K562 (cell line): ENCODE measurements at regions not wholly inside any gene's neighbourhood (a gene's known extent, or its start where the extent isn't known, plus 50 kb on each side); places are given as distances from the start of the nearest gene placed in this dataset.

ENCODE experiments used
- CSDE1 ChIP-seq, 2 experiments: fragments of 450-650 bp; IDR thresholded peaks; 2 replicates each; pipeline ENCODE4 v1.6.1; 2016; ENCODE audit warnings: mild to moderate bottlenecking in 1 of 2
- DACH1 ChIP-seq: fragments of 450-650 bp; IDR thresholded peaks from 2 replicates; pipeline ENCODE4 v1.6.1; 2018; ENCODE audit not compliant: partially characterized antibody
- KDM1A ChIP-seq, 2 experiments: fragments of 450-650 bp; IDR thresholded peaks; 2 replicates each; pipeline ENCODE4 v1.6.1; 2016; ENCODE audit warnings: mild to moderate bottlenecking in 2 of 2
- KDM5B ChIP-seq: fragments of 200-600 bp; sonication (generic); IDR thresholded peaks from 2 replicates; pipeline ENCODE4 v1.6.1; 2012; ENCODE audit warnings: low read depth, mild to moderate bottlenecking, moderate library complexity, low read length, control low read depth, inconsistent platforms; ENCODE audit not compliant: insufficient replicate concordance
- NONO ChIP-seq, 2 experiments: fragments of 200-400 bp in 1 of 2; fragments of 450-650 bp in 1 of 2; formaldehyde crosslinking in 1 of 2; IDR thresholded peaks; 2 replicates each; pipeline ENCODE4 v1.6.1; 2017; ENCODE audit warnings: low read depth in 2 of 2, mild to moderate bottlenecking in 2 of 2, moderate library complexity in 2 of 2, low read length in 1 of 2
- RAD21 ChIP-seq, 2 experiments: fragments of 250-450 bp in 1 of 2; fragments of 450-650 bp in 1 of 2; sonication (Bioruptor Pico) in 1 of 2; formaldehyde crosslinking in 1 of 2; IDR thresholded peaks in 1 of 2; conservative IDR thresholded peaks in 1 of 2; 2 replicates each; pipeline versions ENCODE4 v1.4.0 to v1.8.0; 2020 to 2022; ENCODE audit warnings: mild to moderate bottlenecking in 2 of 2, moderate library complexity in 1 of 2
- RFX1 ChIP-seq: fragments of 450-650 bp; IDR thresholded peaks from 2 replicates; pipeline ENCODE4 v1.6.1; 2016; ENCODE audit warnings: mild to moderate bottlenecking, moderate library complexity
- SIRT6 ChIP-seq: IDR thresholded peaks from one replicate; pipeline ENCODE4 v1.6.1; 2012; ENCODE audit warnings: low read depth, mild to moderate bottlenecking, control low read depth, inconsistent platforms, low read length, moderate library complexity
- SP1 ChIP-seq: sonication (generic); formaldehyde crosslinking; IDR thresholded peaks from 2 replicates; pipeline ENCODE4 v1.8.1; 2022; ENCODE audit warnings: mild to moderate bottlenecking, missing genetic modification reagents
- SREBF2 ChIP-seq: sonication (generic); formaldehyde crosslinking; IDR thresholded peaks from 2 replicates; pipeline ENCODE4 v1.4.0; 2020; ENCODE audit warnings: mild to moderate bottlenecking, missing genetic modification reagents
- ZBTB8A ChIP-seq: fragments of 450-650 bp; IDR thresholded peaks from 2 replicates; pipeline ENCODE4 v1.6.1; 2018; ENCODE audit warnings: mild to moderate bottlenecking, moderate library complexity; ENCODE audit not compliant: partially characterized antibody
- ZNF324 ChIP-seq: fragments of 250-450 bp; sonication (Bioruptor Pico); IDR thresholded peaks from 2 replicates; pipeline ENCODE4 v1.4.0; 2020; ENCODE audit warnings: mild to moderate bottlenecking
- TF ChIP-seq, protein P1 (sequence below), 3 experiments: IDR thresholded peaks in 2 of 3; conservative IDR thresholded peaks in 1 of 3; 2 replicates each; pipeline ENCODE4 v1.5.1; 2011 to 2012; ENCODE audit warnings: low read length in 3 of 3, mild to moderate bottlenecking in 3 of 3, control low read depth in 2 of 3, improper control_type of control experiment in 1 of 3, inconsistent platforms in 1 of 3, low read depth in 1 of 3, mixed read lengths in 1 of 3, moderate library complexity in 1 of 3; ENCODE audit not compliant: insufficient read depth in 2 of 3
- TF ChIP-seq, protein P2 (sequence below): sonication (generic); formaldehyde crosslinking; IDR thresholded peaks from 2 replicates; pipeline ENCODE4 v1.9.0; 2022; ENCODE audit warnings: mild to moderate bottlenecking, missing genetic modification reagents
- TF ChIP-seq, protein P3 (sequence below): sonication (generic); formaldehyde crosslinking; IDR thresholded peaks from 2 replicates; pipeline ENCODE4 v1.8.1; 2023; ENCODE audit warnings: mild to moderate bottlenecking, missing genetic modification reagents
- TF ChIP-seq, protein P4 (sequence below): fragments of 250-450 bp; sonication (Bioruptor Pico); IDR thresholded peaks from 2 replicates; pipeline ENCODE4 v1.8.0; 2021; ENCODE audit warnings: borderline replicate concordance, mild to moderate bottlenecking, moderate library complexity; ENCODE audit not compliant: poor library complexity, severe bottlenecking
- TF ChIP-seq, protein P5 (sequence below): sonication (generic); formaldehyde crosslinking; IDR thresholded peaks from 2 replicates; pipeline ENCODE4 v1.8.1; 2023; ENCODE audit warnings: mild to moderate bottlenecking, missing genetic modification reagents
- TF ChIP-seq, protein P6 (sequence below): fragments of 250-450 bp; sonication (Bioruptor Pico); IDR thresholded peaks from 2 replicates; pipeline ENCODE4 v1.5.0; 2021; ENCODE audit warnings: mild to moderate bottlenecking, borderline replicate concordance

DNA sequence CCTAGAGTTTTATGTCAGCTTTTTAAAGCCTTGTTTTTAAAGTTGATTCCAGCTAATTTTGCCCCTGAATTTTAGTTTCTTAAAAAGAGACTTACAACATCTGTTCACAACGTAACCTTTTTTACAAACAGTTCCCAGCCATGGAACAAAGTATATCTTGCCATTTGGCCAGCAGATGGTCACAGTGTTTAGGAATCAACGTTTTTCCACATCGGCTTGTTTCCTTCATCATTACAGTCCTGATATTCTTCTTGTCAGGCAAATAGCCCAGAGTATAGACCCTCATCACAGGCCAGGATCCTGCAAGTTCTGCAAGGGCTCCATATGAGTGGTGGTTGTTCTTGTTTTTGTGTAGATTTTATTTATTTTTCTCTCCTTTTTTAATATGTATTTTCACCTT, 341.7 kb upstream of the HTR1E start (continued):
- TF ChIP-seq, protein P1, sequence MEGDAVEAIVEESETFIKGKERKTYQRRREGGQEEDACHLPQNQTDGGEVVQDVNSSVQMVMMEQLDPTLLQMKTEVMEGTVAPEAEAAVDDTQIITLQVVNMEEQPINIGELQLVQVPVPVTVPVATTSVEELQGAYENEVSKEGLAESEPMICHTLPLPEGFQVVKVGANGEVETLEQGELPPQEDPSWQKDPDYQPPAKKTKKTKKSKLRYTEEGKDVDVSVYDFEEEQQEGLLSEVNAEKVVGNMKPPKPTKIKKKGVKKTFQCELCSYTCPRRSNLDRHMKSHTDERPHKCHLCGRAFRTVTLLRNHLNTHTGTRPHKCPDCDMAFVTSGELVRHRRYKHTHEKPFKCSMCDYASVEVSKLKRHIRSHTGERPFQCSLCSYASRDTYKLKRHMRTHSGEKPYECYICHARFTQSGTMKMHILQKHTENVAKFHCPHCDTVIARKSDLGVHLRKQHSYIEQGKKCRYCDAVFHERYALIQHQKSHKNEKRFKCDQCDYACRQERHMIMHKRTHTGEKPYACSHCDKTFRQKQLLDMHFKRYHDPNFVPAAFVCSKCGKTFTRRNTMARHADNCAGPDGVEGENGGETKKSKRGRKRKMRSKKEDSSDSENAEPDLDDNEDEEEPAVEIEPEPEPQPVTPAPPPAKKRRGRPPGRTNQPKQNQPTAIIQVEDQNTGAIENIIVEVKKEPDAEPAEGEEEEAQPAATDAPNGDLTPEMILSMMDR (IDR thresholded peaks at IDR 0.05 in 2 of 3, conservative IDR thresholded peaks at IDR 0.05 in 1 of 3; ENCODE audit: insufficient read depth in 2 of 3, low read depth in 1 of 3, low read length in 3 of 3), result peak in 1 of 3 experiments; percentile 34; a peak in 1 of 6 replicates
- TF ChIP-seq RFX1, result no peak
- TF ChIP-seq NONO (IDR thresholded peaks at IDR 0.05; ENCODE audit: low read depth in 2 of 2, low read length in 1 of 2), result no peak
- TF ChIP-seq KDM1A (IDR thresholded peaks at IDR 0.05), result no peak
- TF ChIP-seq ZNF324 (CRISPR knock-in tag), result no peak
- no peak for TF ChIP-seq DACH1
- TF ChIP-seq, protein P2, sequence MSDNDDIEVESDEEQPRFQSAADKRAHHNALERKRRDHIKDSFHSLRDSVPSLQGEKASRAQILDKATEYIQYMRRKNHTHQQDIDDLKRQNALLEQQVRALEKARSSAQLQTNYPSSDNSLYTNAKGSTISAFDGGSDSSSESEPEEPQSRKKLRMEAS (CRISPR knock-in tag), result no peak
- TF ChIP-seq, protein P3, sequence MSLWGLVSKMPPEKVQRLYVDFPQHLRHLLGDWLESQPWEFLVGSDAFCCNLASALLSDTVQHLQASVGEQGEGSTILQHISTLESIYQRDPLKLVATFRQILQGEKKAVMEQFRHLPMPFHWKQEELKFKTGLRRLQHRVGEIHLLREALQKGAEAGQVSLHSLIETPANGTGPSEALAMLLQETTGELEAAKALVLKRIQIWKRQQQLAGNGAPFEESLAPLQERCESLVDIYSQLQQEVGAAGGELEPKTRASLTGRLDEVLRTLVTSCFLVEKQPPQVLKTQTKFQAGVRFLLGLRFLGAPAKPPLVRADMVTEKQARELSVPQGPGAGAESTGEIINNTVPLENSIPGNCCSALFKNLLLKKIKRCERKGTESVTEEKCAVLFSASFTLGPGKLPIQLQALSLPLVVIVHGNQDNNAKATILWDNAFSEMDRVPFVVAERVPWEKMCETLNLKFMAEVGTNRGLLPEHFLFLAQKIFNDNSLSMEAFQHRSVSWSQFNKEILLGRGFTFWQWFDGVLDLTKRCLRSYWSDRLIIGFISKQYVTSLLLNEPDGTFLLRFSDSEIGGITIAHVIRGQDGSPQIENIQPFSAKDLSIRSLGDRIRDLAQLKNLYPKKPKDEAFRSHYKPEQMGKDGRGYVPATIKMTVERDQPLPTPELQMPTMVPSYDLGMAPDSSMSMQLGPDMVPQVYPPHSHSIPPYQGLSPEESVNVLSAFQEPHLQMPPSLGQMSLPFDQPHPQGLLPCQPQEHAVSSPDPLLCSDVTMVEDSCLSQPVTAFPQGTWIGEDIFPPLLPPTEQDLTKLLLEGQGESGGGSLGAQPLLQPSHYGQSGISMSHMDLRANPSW, result no peak
- TF ChIP-seq SIRT6, result no peak
- no peak for TF ChIP-seq SREBF2 (CRISPR knock-in tag)
- TF ChIP-seq, protein P4, sequence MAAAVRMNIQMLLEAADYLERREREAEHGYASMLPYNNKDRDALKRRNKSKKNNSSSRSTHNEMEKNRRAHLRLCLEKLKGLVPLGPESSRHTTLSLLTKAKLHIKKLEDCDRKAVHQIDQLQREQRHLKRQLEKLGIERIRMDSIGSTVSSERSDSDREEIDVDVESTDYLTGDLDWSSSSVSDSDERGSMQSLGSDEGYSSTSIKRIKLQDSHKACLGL, result no peak
- no peak for TF ChIP-seq ZBTB8A
- TF ChIP-seq, protein P5, sequence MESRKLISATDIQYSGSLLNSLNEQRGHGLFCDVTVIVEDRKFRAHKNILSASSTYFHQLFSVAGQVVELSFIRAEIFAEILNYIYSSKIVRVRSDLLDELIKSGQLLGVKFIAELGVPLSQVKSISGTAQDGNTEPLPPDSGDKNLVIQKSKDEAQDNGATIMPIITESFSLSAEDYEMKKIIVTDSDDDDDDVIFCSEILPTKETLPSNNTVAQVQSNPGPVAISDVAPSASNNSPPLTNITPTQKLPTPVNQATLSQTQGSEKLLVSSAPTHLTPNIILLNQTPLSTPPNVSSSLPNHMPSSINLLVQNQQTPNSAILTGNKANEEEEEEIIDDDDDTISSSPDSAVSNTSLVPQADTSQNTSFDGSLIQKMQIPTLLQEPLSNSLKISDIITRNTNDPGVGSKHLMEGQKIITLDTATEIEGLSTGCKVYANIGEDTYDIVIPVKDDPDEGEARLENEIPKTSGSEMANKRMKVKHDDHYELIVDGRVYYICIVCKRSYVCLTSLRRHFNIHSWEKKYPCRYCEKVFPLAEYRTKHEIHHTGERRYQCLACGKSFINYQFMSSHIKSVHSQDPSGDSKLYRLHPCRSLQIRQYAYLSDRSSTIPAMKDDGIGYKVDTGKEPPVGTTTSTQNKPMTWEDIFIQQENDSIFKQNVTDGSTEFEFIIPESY, result no peak
- TF ChIP-seq SP1 (CRISPR knock-in tag), result no peak
- TF ChIP-seq RAD21 (CRISPR knock-in tag; conservative IDR thresholded peaks at IDR 0.05 in 1 of 2, IDR thresholded peaks at IDR 0.05 in 1 of 2), result peak in 1 of 2 experiments; percentile 24; a peak in 1 of 4 replicates
- TF ChIP-seq KDM5B, result no peak
- TF ChIP-seq CSDE1 (IDR thresholded peaks at IDR 0.05), result no peak
- TF ChIP-seq, protein P6, sequence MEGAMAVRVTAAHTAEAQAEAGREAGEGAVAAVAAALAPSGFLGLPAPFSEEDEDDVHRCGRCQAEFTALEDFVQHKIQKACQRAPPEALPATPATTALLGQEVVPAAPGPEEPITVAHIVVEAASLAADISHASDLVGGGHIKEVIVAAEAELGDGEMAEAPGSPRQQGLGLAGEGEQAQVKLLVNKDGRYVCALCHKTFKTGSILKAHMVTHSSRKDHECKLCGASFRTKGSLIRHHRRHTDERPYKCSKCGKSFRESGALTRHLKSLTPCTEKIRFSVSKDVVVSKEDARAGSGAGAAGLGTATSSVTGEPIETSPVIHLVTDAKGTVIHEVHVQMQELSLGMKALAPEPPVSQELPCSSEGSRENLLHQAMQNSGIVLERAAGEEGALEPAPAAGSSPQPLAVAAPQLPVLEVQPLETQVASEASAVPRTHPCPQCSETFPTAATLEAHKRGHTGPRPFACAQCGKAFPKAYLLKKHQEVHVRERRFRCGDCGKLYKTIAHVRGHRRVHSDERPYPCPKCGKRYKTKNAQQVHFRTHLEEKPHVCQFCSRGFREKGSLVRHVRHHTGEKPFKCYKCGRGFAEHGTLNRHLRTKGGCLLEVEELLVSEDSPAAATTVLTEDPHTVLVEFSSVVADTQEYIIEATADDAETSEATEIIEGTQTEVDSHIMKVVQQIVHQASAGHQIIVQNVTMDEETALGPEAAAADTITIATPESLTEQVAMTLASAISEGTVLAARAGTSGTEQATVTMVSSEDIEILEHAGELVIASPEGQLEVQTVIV (CRISPR knock-in tag), result no peak
